GM19351 (cell line): ENCODE measurements at regions not wholly inside any gene's neighbourhood (a gene's known extent, or its start where the extent isn't known, plus 50 kb on each side); places are given as distances from the start of the nearest gene placed in this dataset.

ENCODE experiments used
- ATAC-seq: cut with Tn5 transposase; IDR thresholded peaks from one replicate; pipeline ENCODE4 v1.9.1; 2021; ENCODE audit warnings: mild to moderate bottlenecking, moderate library complexity; ENCODE audit not compliant: unreplicated experiment

DNA sequence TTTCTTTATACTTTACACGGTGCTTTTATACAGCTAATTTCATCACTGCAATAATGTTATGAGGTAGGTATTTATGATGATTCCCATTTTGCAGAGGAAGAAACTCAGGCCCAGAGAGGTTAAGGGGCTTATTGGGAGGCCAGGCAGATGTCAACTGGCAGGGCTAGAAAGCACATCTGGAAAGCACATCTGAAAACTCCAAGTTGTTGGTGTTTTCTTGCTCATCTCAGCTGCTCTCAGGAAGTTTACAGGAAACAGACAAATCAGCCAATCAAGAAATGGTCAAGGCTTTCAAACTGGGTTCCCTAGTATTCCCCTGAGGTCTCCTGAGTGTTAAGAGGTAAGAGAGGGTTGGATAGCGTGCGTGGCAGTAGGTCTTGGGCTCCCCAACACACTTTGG, 124.1 kb upstream of the MED13L start:
- ATAC-seq = no peak

DNA sequence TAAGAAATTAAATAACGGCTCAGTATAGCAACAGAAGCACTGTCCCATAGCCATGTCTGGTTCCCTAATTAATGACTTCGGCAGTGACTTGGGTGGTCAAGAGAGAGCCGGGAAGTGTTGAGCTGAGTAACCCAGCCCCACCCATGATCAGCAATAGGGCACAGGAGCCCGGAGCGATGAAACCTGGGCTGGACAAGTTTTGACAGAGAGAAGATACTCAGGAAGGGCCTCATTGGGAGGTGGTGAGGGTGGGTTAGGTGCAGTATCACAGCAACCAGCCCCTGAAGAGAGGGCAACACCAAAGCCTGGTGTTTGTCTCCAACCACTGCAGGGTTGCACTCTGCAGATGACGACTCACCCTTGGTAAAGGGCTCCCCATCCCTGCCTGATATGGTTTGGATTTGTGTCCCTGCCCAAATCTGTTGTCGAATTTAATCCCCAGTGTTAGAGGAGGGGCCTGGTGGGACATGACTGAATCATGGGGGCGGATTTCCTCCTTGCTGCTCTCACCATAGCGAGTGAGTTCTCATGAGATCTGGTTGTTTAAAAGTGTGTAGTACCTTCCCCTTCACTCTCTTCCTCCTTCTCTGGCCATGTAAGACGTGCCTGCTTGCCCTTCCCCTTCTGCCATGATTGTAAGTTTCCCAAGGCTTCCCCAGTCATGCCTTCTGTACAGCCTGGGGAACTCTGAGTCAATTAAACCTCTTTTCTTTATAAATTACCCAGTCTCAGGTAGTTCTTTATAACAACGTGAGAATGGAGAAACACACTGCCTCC, 124.9 kb upstream of the MED13L start:
- no peak for ATAC-seq

DNA sequence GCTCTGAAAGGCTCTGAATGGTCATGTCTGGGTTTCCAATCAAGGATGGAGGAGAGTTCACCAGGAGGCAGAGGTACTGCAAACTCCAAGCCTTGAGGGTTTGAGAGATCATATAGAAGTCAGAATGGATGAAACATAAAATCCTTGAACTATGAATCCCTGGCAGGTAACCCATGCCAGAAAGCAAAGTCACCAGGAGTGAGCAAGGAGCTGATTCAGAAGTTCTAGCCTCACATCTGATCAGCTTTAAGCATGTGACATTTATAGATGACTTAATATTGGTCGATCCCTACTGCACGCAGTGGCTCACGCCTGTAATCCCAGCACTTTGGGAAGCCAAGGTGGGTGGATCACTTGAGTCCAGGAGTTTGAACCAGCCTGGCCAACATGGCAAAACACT, 126.1 kb upstream of the MED13L start:
- no peak for ATAC-seq

DNA sequence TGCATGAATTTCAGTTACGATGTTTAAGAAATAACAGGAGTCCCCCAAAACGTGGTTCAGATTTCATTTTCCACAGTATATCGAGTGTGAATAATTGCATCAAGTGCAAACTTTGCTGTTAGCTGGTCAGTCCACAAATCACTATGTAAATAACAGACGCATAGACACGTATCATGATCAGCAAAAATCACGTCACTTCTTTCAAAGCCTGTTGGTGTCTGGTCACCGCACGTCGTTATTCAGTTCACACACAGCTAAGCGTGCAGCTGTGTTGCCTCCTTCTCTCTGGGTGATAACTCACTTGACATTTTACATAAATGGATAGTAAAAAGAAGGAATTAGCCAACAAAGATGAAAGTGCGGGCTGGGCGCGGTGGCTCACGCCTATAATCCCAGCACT, 126.8 kb upstream of the MED13L start:
- ATAC-seq = no peak

DNA sequence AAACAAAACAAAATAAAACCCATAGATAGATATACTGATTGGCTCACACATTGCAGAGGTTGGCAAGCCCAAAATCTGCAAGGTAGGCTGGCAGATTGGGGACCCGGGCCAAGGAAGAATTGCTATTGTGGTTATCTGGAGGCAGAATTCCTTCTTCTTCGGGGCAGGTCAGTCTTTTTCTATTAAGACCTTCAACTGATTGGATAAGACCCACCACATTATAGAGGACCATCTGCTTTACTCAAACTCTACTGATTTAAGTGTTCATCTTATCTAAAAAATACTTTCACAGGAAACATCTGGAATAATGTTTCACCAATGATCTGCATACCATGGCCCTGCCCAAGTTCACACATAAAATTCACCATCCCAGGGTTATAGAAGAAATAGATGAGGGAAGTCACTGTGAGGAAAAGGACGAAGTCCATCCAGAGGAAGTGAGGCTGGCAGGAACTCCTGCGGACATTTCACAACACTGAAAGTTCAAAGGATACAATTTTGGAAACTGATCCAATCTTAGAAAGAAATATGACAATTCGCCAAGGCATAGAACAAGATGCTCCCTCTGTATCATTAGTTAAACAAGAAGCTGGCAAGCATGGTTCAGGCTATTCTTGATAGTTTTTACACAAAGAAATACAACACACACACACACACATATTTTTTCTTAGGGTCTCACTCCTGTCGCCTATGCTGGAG, 127.6 kb upstream of the MED13L start:
- ATAC-seq = no peak

DNA sequence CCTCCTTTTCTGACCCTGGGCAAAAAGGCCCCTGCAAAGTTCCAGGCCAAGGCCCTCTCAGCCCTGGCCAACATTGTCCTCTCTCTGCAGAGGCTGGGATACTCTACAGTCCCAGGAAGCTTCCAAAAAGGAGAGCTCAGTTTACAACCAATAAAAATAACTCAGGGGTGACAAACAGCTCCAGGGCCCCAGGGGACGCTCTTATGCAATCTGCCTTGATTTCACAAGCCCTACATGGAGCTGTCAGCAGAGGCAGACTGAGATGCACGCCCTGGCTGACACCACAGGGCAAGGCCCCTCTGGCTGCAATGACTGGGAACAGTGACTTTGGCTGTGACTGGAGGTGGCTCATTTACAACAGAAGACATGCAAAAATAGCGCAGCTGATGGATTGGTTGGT, 129.0 kb upstream of the MED13L start:
- ATAC-seq = no peak

DNA sequence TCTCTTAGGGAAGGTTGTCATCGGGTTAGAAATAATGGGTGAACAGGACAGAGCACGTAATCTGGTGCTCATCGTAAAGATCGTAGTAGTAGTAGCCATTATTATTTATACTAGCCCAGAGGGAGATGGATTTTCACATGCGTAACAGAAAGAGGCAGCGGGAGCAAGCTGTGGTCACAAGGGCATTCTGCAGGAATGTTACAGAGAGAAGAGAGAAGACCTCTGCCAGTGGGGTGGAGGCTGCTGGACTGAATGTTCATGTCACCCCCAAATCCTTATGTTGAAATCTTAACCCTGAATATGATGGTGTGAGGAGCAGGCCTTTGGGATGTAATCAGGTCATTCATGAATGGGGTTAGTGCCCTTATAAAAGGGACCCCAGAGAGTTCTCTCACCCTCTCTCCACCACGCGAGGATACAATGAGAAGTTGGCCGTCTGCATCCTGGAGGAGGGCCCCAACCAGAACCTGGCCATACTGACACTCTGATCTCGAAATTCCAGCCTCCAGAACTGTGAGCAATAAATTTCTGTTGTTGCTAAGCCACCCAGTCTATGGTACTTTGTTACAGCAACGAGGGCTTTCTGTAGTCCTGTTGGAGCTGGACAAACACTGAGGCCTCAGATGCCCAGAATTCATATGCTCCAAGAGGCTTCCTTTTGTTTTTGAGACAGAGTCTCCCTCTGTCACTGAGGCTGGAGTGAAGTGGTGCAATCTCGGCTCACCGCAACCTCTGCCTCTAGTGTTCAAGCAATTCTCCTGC, 131.2 kb upstream of the MED13L start:
- ATAC-seq = no peak

DNA sequence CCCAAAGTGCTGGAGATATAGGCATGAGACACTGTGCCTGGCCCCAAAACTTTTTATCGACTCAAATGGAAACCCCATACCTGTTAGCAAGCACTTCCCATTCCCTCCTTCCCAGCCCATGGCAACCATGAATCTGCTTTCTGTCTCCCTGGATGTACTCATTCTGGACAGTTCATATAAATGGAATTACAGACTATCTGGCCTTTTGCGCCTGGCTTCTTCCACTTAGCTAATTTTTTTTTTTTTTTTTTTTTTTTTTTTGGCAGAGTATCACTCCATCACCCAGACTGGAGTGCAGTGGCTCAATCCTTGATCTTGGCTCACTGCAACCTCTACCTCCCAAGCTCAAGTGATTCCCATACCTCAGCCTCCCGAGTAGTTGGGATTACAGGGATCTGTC, 134.5 kb upstream of the MED13L start:
- no peak for ATAC-seq

DNA sequence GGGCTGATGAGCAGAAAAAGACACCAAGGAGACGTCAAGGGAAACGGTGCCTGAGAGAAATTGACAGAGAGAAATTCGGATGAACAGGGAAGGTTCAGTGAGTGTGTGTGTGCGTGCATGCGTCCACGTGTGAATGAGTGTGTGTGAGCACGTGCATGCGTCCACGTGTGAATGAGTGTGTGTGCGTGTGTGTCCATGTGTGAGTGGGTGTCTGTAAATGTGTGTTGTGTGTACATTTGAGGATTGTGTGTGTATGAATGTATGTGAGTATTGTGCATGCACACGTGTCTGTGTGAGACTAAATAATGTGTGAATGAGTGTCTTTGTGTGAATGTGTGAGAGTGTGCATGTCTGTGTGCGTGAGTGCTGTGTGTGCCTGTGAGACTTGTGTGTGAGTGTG, 137.4 kb upstream of the MED13L start:
- no peak for ATAC-seq

DNA sequence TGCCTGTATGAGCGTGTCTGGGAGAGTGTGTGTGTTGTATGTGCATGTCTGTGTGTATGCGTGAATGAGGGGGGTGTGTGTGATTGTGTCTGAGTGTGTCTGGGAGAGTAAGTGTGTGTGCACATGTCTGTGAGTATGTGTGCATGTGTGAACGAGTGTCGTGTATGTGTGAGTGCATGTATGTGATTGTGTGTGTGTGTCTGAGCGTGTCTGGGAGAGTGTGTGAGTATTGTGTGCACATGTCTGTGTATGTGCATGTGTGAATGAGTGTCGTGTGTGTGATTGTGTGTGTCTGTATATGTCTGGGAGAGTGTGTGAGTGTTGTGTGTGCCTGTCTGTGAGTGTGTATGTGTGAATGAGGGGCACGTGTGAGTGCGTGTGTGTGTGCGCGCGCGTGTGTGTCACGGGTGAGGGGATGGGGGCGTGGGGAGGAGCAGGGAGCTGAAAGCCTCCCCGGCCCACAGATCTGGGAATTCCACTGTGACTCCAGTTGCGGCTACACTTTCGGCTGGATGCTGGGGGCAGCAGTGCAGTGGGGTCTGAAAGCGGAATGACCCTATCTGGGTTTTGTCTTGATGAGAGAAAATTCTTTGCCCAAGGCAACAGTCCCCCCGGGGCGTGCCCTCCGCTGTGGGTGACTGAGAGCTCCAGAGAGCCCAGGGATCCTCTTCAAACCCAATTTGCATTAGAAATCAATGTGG, 138.1 kb upstream of the MED13L start:
- ATAC-seq = no peak

DNA sequence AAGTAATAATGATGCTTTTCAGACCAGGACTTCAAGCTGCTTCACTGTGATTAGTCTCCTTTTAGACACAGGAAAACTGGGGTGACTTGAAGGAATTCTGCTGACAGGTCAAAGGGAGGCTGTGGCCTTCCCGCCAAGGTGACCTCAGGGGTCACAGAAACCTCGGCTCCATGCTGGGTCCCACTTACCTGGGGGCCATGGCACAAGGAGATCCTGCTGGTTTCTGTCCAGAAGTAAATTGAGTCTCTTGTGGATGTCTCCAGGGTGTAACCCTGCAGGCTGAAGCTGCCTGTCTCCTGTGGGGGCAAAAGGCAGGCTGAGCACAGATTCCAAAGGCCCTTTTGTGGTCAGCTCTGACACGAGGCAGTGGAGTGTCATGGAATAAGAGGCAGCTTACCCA, 138.7 kb upstream of the MED13L start:
- no peak for ATAC-seq

DNA sequence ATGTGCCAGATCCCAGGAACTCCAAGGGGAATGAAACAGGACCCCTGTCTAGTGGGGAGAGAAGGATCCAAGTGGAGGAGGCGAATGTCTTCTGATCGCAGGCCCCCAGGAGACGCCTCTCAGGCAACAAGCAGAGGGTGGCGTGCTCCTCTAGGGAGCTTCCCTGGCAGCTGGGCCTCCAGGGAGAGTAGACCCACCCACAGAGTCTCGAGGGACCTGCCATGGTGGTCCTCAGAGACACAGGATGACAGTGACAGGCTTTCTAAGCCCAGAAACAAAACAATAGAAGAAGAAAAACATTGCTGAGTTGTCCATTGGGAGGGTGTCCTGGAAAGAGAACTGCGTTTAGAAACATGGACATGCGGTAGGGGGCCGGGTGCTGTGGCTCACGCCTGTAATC, 140.6 kb upstream of the MAP1LC3B2 start:
- no peak for ATAC-seq

DNA sequence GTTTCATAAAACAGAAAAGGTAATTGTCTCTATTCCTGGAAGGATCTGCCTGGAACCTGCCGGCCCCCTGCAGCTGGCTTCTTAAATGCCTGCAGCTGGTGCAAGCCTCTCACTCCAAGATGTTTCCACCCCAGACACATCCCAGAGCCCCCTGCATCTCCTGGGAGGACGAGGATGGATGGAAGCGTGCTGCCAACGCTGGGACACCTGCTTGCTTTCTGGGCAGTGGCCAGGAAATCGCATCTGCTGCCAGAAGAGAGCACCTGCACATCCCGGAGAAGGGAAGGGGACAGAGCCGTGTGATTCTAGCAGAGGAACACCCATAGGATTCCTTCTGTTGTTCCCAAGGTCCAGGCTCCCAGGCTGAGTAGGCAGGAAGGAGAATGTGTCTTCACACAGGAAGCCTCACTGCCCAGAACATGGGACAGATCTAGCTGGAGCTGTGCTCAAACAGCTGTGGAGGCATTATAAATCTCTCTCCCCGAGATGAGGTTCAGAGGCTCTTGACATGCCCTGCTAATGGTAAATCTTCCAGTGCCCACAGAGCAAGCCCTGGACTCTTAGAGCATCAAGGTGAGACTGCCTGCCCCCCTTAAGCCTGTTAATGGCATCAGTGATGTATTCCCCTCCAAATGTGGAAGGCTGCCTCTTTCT, 138.8 kb upstream of the MAP1LC3B2 start:
- ATAC-seq = no peak

DNA sequence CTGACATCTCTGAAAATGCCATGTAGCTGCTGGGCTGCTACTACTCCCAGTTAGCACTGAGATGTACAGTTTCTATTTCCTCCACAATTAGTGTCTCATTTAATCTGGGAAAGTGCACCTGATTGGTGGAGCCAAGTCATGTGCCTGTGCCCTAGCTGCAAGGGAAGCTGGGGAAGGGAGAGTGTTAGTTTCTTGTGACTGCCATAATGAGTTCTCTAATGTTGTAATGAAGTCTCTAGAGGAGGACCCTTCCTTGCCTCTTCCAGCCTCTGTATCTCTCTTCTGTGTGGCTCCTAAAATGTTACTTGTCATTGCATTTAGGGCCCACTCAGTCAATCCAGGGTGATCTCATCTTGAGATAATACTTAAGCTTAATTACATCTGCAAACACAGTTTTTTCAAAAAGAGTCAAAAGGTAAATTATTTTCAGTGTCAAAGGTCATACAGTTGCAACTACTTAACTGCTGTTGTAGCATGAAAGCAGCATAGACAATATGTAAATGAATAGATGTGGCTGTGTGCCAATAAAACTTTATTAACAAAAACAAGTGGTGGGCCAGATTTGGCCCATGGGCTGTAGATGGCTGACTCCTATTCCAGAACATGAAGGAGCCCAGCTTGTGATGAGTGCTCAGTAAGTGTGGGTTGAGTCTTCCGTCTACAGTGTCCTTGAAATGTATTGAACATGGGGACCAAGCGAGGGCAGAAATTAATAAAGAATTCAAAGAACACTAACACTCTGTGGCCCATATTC, 137.2 kb upstream of the MAP1LC3B2 start:
- ATAC-seq = no peak

DNA sequence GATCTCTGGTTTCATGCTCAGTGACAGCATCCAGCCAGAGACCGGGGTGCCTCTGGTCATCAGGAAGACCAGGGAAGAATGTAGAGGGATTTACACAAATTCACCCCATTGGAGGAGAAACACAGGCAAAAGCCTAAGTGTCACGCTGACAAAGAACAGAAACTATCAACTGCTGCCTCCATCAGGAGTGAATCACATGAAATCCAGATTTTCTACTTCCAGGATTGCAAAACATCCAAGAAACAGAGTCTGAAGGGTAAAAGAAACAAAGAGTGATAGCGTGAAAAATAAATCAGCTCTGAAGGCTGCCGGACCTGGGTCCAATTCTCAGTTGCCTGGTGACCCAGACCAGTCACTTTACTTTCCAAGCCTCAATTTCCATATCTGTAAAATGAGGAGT, 136.1 kb upstream of the MAP1LC3B2 start:
- ATAC-seq = no peak

DNA sequence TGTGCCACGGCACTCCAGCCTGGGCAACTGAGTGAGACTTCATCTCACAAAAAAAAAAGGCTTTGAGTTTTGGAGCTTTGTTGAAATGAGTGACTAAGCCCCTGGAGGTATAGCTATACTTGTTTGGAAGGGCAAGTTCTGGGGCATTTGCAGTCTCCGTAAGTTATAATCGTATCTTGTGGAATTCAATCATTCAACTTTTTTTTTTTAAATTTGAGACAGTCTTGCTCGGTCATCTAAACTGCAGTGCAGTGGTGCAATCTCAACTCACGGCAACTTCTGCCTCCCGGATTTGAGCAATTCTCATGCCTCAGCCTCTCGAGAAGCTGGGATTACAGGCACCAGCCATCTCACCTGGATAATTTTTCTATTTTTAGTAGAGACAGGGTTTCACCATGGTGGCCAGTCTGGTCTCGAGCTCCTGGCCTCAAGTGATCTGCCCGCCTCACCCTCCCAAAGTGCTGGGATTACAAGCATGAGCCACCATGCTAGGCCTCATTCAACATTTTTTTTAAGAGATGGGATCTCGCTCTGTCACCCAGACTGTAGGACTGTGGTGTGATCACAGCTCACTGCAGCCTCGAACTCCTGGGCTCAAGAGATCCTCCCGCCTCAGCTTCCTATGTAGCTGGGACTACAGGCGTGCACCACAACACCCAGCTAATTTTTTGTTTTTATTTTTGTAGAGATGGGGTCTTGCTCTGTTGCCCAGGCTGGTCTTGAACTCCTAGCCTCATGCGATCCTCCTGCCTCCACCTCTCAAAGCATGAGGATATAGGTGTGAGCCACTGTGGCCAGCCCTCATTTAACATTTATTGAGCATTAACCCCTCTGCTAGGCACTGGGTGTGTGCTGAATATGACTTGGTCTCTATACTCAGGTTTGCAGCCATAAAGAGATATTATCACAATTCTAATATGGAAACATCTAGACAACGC, 133.7 kb upstream of the MAP1LC3B2 start:
- no peak for ATAC-seq

DNA sequence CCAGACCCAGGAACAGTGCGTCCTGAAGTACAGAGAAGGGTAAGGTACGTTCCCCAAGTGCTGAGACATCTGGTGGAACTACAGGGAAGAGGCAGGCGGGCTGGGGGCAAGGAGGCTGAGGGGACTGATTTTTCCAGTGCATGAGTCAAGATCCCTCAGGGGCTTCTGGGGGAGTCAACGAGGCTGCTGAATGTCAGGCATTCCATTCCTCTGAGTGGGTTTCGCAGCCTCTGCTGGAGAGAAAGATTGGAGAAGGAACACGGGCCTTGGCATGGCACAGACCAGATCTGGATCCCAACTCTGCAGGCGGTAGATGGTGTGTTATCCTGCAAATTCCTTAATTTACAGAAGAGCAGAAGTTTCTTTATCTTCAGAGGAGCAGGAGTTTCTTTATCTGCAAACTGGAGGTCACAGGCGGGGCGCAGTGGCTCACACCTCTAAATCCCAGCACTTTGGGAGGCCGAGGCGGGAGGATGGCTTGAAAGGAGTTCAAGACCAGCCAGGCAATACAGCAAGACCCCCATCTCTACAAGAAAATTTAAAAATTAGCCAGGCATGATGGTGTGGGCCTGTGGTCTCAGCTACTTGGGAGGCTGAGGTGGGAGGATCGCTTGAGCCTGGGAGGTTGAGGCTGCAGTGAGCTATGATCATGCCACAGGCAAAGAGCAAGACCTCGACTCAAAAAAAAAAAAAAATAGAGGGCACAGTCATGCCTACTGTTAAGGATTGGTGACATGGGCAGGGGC, 132.6 kb upstream of the MAP1LC3B2 start:
- no peak for ATAC-seq

DNA sequence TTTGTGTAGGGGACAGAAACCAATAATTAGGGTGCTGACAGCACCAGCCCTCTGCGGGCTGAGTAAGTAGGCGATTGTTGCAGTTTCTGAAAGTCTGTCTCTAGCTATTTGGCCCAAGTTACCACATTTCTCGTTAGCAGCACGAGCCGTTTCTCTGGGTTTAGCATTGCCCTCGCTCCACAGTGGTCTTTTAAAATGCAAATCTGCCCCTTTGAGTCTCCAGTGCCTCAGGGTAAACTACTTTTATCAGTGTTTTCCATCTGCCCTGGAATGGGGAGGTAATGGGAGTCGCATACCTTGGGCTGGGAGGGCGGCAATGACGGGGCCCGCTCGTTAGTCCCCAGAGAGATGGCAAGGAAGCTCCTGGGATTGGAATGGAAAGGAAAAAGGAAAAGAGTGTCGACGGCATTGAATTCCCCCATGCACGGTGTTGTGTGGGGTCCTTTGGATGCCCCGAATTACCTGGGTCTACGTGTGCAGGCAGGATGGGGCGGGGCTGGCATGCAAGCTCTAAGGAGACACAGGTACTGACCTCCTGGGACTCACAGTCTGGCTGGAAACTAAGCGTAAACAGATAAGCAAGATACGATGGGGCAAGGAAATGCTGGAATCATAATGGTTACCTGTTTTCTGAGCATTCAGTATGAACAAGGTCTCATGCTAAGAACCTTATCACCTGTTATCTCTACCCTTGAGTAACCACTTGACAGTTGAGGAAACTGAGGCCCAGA, 131.8 kb upstream of the MAP1LC3B2 start:
- ATAC-seq = no peak
